ENCODE measurements at regions not wholly inside any gene's neighbourhood (a gene's known extent, or its start where the extent isn't known, plus 50 kb on each side); places are given as distances from the start of the nearest gene placed in this dataset.

DNA sequence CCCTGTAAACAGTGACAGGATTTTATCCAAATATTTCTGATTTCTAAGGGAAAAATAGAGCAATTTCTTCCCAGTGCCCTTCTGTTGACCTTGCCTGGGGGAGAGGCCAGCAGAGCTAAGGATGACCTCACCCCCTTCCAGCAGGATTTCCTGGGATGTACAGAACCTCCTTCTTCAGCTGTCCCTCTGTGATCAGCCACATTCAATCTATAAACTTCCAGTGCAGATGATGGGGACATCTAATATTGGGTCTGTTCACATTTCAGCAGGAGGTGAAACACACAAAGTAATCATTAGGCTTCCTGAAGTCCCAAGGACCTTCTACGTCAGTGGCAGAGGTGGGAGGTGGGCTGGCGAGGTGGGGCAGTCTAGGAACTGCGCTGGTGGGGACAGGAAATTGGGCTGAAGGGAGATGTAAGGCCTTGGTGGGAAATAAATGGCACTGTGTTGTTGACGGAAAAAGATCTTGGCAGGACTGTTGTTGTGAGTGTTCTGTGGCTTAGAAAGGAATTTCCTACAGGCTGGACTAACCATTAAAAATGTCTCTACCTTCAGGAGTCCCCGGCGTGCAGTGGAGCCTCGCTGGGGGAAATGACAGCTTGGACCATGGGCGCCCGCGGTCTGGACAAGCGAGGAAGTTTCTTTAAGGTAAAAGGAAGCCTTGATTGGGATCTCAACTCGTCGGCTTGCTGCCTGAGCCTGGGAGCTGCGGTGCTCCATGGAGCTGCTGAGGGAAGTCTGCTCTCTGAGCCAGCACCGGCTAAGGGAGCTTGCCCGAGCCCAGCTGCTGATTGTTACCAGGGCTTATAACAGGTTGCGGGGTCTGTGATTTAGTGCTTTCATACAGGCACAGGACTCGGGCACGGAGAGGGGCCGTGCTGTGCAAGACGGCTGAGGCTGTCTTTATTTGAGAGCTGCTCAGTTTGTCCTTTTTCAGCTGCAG is 127.9 kb upstream of the NAA20 start:
- ChIA-PET POLR2A (no interaction called here), CTCF (no interaction called here)

DNA sequence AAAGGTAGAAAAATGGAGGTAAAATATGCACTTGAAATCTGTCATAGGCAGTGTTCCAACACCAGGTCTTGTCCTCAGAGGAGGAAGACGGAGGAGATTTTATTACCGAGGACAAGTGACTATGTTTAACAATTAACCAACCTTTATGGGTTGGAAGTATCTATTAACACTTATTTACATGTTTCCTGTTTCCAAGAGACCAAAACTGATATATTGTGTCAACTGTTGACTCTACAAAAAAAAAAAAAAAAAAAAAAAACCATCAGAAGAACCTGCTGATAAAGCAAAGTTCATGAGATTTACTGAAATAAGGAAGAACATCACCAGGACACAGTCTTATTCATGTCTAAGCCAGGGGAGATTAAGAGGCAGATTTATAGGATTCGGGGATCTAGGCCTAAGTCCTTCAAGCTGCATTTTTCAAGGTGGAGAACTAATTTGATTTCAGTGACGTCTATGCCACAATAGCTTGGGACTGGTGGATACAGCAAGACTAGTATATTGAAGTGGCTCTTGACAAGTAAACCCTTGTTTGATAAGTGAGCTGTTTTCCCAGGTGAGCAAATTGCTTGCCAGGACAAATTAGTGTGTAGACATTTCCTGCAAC is 126.6 kb upstream of the NAA20 start:
- POLR2A ChIA-PET: no interaction called here
- CTCF ChIA-PET: interaction anchor here (0.7 kb wide), 2 partner anchors 90 to 341 kb away, joined by 4 read pairs; no protein-coding TSS in a partner anchor

DNA sequence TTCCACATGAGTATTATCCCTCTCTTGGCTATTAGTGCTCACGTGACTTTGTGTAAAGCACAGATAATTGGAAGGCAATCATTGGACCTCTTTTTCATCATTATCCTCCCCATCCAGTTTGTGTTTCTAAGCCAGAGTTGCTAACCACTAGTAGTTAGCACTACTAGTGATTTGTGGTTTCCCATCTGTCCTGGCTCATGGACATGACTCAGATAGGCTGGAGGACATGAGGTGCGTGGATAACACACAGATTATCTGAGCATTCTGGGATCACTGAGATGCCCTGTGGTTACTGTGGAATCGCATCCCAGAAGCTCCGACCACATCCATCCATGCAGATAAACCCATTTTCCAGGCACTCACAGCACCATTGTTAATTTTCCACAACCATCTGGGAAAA is 123.8 kb upstream of the NAA20 start:
- ChIA-PET POLR2A (no interaction called here), CTCF (no interaction called here)

DNA sequence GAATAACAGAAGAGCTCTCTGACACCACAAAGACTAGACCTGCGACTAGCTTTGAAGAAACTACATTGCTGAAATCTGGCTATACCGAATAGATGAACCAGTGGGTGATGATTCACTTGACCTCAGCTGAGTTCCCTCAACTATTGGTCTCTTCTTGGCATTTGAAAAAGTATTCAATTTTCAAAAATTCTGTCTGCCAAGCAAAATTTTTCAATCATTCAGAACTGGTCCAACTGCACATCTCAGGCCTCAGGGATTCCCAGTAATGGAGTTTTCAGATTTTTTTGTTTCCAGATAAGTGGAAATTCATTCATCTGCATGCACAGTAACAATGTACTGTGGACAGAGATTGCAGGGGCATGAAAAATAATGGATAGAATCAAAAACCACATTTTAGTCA is 121.4 kb upstream of the NAA20 start:
- CTCF ChIA-PET: no interaction called here
- POLR2A ChIA-PET: no interaction called here

DNA sequence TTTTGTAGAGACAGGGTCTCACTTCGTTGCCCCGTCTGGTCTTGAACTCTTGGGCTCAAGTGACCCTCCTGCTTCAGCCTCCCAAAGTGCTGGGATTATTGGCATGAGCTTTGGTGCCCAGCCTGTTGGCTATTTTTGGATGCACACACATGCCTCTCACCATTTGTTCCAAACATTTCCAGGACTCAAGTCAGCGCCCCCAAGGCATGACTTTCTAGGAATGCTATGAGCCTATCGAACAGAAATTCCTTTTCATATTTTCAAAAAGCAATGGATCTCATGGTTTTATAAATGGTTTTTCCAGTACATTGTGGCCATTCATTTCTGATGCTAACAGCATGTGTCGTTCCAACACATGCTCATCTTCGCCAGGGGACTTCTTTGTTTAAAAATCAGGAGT is 119.3 kb upstream of the NAA20 start:
- ChIA-PET POLR2A (no interaction called here), CTCF (interaction anchor here (0.6 kb wide), 1 partner anchor 49 kb away, joined by 4 read pairs; no protein-coding TSS in a partner anchor)

DNA sequence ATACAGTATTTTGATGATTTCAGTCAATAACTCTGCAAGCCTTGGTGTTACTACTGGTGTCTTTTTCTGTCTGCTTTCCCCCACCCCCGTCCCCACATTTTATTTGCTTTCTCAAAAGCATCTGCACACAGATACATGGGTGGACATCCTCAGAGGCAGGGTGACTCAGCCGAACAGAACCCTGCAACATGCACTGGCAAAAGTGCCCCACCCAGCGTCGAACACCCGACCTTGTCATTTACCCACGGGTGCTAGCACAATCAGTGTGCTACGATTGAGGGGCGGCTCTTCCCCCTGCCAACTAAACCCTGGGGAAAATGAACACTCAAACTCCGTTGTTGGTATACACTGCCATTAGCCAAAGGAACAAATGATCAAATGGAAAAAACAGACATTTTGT is 115.9 kb upstream of the NAA20 start:
- ChIA-PET CTCF (no interaction called here), POLR2A (no interaction called here)

DNA sequence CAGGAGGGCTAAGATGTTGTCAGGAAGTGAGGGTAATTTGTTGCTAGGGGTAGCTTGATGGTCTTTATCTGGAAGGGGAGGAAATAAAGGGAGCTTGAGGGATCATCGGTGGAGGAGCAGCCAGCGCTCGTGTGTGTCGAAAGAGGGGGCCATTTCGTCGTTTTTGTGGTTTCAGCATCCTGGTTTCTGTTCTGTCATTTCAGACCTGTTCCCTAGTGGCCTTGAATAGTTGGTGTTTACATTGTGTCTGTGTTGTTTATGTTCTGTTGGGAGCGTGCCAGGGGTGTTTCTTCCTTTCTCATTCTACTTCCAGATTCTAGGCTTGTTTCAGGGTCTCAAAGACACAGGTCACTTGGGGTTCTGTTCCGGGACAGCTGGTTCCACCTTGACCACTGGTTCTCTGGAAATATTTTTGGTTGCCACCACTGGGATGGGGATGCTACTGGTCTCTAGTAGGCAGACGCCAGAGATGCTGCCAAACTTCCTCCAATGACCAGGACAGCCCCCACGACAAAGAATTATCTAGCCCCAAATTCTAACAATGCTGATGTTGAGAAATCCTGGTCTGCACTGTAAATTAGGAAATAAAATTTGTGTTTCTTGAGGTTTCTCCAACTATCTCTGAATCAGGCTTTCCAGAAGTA is 113.9 kb upstream of the NAA20 start:
- ChIA-PET POLR2A (no interaction called here), CTCF (no interaction called here)

DNA sequence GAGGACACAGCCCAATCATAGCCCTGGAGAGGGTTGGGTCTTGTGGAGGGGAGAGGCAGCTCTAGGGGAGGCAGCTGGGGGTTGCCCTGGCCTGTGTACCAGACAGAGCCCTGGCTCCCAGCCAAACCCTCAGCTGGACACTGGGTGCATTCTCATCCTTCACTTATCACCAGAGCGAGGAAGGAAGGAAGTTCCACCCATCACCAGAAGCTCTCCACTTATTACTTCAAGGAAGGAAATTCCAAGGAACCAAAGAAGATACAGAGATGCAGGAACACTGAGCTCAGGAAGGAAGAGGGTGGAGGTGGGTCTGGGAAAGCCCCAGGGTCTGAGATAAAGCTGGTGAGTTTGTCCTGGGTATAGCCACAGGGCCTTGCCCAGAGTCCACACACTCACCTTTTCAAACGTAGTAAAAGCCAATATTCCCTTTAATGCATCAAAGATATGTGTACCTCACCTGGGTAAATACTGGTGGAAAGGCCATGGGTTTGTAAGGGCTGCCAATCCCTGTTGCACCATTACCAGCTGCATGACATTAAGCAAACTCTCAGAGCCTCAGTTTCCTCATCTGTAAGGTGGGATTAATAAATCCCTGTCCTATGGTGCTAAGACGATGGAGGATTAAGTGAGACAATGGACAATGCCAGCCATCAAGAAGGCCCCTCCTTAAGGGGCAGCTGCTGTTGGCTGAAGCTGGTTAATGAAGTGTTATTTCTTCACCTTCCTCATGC is 109.7 kb upstream of the NAA20 start:
- POLR2A ChIA-PET: no interaction called here
- CTCF ChIA-PET: no interaction called here

DNA sequence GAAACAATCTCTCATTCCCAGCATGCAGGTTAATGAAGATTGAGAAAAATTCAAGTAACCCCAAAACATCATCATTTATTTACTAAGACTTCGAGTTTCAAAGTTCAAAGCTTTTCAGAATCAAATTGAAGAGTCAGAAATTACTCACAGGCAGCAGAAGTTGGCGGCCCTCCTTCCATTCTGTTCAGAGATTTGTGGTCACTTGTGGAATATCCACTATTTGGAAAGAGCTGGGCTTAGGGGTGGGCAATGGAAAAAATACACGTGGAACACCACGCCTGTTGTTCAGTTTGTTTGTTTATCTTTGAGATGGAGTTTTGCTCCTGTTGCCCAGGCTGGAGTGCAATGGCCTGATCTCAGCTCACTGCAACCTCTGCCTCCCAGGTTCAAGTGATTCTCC is 108.6 kb upstream of the NAA20 start:
- ChIA-PET POLR2A (no interaction called here), CTCF (no interaction called here)

DNA sequence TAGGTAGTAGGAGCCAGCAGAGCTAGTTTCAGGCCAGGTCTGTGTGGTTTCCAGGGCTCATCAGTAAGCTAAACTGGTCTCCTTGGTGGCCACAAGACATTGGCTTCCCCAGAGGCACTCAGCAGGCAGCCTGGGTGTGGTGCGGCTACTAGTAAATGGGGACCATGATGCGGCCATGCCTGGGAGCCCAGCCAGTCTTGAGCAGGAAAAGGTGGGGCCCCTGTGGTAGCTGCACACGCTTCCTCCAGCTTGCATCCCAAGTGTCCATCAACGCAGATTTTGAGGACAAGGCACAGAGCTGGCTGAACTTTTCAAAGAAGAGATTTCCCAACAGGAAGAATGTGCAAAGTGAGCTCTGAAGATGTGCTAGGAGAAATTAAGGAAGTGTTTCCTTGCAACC is 107.4 kb upstream of the NAA20 start:
- POLR2A ChIA-PET: no interaction called here
- CTCF ChIA-PET: no interaction called here

DNA sequence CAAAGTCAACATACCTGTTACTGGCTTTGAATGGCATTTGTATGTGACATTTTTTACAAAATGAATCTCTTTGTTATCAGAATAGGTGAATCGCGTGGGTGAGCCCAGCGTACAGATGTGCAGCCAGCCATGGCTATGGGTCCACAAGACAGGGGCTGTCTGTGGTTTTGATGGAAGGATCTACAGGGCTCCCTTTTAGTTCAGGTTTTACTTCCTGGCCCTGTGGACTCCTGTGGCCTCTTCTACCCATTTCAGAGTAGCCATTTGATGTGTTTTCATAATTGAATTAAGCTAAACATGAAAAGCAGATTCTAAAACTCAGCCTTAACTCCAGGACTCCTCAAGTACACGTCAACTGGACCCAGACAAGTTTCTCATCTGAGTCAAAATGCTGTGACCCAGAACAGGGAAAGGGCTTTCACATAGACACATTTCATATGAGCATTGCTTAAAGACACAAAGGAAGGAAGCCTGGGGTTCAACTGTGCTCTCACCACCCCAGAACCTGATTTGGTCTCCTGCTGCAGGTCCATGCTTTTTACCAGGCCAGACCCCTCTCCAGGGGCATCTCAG is 105.3 kb upstream of the NAA20 start:
- CTCF ChIA-PET: no interaction called here
- POLR2A ChIA-PET: no interaction called here

DNA sequence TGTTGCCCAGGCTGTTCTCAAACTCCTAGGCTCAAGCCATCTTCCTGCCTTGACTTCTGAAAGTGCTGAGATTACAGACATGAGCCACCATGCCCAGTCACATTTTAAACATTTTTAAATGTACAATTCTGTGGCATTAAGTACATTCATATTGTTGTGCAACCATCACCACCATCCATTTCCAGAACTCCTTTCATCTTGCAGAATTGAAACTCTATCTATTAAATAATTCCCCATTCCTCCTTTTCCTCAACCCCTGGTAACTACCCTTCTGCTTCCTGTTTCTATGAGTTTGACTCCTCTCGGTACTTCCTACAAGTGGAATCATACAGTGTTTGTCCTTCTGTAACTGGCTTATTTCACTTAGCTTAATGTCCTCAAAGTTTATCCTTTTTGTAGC is 103.8 kb upstream of the NAA20 start:
- ChIA-PET CTCF (no interaction called here), POLR2A (no interaction called here)

DNA sequence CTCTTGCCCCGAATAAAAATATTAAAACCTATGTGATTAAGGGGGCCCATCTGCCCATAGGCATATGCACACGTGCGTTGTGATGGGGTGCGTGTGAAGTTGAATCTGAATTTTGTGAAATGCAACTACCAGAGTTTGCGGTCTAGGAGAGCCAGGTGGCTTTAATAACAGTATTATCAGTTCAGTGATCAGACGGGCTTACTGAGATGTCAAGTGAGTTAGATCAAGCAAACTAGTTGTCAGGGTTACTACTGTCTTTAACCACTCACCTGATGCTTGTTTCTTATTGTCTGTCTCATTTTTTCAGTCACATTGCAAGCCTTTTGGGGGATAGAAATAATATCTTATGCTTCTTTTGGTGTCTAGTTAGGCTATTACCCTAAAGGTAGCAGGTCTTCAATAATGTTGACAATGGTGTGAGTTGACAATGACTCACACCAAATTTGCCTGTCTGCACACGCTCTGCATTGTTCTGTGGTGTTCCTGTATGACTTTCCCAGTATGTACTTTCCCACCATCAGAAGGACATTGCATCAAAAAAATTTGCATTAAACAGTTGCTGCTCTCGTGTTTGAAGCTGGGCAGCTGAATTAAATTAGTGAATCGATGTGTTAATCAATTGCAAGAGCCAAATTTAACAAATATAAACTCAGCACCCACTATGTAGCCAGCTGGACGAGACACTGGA is 103.1 kb upstream of the NAA20 start:
- CTCF ChIA-PET: no interaction called here

DNA sequence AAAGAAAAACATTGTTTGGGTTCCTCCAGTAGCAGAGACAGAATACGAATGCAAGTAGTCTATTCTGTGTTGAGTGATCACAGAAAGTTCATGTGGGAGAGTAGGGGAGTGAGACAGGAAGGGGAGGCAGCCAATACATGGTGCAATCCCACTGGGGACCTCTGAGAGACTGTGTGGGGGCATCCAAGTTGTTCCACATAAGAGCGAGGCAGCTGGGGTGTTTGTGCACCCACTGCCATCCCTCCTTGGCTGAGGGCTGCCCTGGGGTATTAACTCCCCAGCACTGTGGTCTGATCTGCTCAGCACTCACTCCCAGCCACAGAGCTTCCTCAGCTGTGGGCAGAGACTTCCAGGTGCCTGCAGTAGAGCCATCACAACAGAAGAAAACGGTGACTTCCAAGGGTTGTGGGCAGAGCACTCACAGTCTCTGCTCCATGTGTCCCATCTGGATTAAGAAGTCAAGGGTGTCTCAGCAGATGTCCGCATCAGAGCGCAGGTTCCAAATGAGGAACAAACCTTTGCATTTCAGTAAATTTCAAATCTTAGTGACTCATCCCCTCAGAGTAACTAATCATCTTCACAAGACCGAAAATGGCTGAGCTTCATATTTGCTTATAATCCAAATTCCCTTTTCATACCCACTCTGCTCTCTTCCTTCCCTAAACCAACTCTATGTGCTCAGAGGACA is 101.9 kb upstream of the NAA20 start:
- CTCF ChIA-PET: no interaction called here
- POLR2A ChIA-PET: no interaction called here

More for the DNA sequence above, 103.1 kb upstream of the NAA20 start:
- POLR2A ChIA-PET: no interaction called here

DNA sequence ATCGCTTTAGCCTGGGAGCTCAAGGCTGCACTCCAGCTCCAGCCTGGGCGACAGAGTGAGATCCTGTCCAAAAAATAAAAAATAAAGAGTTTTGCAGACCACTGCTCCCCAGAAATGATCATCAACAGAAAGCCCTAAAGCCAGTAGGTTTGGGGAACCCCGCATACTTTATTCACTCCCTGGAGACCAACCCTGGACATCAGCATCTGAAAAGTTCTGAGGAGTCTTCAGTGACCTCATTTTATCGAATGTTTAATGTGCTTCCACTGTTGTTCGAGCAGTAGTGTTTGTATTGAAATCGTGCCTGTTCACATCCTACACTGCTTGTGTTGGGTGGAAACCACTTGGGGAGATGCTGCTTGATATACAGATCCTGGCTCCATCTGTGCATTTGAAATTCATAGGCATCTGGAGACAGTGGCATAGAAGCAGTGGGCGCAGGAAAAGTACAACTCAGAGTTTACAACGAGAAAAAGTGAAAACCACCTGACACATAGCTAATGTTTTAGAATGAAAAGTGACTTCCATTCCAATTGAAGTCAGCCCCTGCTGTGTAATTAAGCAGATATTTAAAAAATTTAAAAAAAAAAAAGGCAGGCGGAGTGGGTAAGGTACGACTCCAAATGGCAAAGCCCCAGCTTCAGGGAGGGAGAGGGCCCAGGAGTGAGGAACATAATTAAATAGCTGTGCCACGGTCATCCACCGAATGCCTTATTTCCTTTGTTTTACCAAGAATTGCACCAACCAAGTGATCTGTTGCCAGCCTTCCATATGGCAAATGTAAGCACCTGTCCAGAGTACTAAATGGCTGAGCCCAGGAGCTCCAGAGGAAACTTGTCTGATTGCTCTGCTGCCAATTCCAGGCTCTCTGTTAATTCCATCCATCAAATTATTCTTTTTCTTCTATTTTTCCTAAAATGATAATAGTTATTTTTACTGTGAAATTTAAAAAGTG is 100.4 kb upstream of the NAA20 start:
- POLR2A ChIA-PET: no interaction called here

DNA sequence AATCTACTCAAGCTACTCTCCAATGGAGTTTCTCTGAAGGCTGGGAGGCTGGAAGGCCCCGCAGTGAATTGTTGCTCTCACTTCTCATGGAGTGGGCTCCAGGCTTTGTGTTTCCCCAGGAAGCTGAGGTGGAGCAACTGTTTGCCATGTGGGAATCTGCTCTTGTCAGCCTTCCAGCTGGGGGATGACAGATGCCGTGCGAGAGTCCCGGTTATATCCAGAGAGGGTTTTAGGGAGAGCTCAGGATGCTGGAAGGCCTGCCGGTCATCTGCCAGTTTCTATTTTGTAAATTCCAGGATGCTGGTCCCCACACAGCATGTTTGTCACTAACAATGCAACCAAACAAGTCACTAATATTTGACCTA is 98.2 kb upstream of the NAA20 start:
- POLR2A ChIA-PET: no interaction called here
- CTCF ChIA-PET: no interaction called here

More for the DNA sequence above, 100.4 kb upstream of the NAA20 start:
- CTCF ChIA-PET: no interaction called here

DNA sequence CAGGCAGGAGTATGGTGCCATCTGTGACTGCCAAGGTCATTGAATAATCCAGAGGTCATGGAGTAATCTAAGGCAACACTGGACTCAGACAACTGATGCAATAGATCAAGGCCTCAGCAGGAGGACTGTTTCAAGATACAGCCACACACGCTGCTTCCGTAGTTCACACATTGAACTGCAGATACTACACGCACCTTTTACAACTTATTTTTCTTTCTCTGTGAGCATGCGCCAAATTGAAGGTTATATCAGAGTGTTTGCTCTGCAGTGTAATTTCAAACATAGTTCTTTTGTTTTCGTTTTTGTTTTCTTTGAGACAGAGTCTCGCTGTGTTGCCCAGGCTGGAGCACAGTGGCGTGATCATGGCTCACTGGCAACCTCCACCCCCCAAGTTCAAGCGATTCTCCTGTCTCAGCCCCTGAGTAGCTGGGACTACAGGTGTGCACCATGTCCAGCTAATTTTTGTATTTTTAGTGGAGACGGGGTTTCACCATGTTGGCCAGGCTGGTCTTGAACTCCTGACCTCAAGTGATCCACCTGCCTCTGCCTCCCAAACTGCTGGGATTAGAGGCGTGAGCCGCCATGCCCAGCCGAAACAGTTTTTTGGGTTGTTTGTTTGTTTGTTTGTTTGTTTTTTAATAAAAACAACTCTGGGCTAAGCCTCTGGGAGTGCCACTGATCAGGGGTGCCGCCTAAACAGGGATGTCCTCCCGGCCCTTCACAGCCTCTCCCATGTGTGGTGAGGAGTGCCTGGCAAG is 96.6 kb upstream of the NAA20 start:
- POLR2A ChIA-PET: no interaction called here
- CTCF ChIA-PET: no interaction called here
